Gastrocnemius medialis (tissue), 4 donors: ENCODE measurements at regions not wholly inside any gene's neighbourhood (a gene's known extent, or its start where the extent isn't known, plus 50 kb on each side); places are given as distances from the start of the nearest gene placed in this dataset.

ENCODE experiments used
- ATAC-seq, 2 donors: fragments of 150-250 bp; one replicate each; pipeline ENCODE4 v1.9.1; 2016
- DNase-seq, 2 donors: peaks; one replicate each; pipeline ENCODE4 v3.0.0-alpha.2; 2019
- H3K27ac ChIP-seq, 4 donors: fragments of 200-600 bp; sonication (generic); 1 replicate in 1 of 4; 2 replicates in 3 of 4; pipeline ENCODE4 v1.5.1; 2016 to 2018; ENCODE audit warnings: mild to moderate bottlenecking in 2 of 4, moderate library complexity in 1 of 4
- H3K27me3 ChIP-seq, 3 donors: fragments of 200-600 bp; sonication (generic) in 2 of 3; 1 replicate in 1 of 3; 2 replicates in 2 of 3; pipeline versions ENCODE4 v1.5.1 to v1.6.0; 2016 to 2019; ENCODE audit warnings: mild to moderate bottlenecking in 1 of 3, moderate library complexity in 1 of 3
- H3K36me3 ChIP-seq, 2 donors: fragments of 200-600 bp; sonication (generic) in 1 of 2; one replicate each; pipeline ENCODE4 v1.5.1; 2017 to 2018
- H3K4me1 ChIP-seq, 2 donors: fragments of 200-600 bp; sonication (generic) in 1 of 2; one replicate each; pipeline ENCODE4 v1.5.1; 2016 to 2017; ENCODE audit warnings: mild to moderate bottlenecking in 2 of 2
- H3K4me3 ChIP-seq, 4 donors: fragments of 200-600 bp; sonication (generic) in 3 of 4; 1 replicate in 1 of 4; 2 replicates in 3 of 4; pipeline ENCODE4 v1.5.1; 2016 to 2019; ENCODE audit warnings: mild to moderate bottlenecking in 2 of 4
- H3K9me3 ChIP-seq, 3 donors: fragments of 200-600 bp; sonication (generic) in 2 of 3; 1 replicate in 1 of 3; 2 replicates in 2 of 3; pipeline ENCODE4 v1.5.1; 2016 to 2019
- CTCF ChIP-seq, 5 experiments: fragments of 450-650 bp in 3 of 5; fragments of 200-600 bp in 2 of 5; sonication (generic) in 2 of 5; IDR thresholded peaks in 4 of 5; conservative IDR thresholded peaks in 1 of 5; 1 replicate in 4 of 5; 2 replicates in 1 of 5; pipeline ENCODE4 v1.5.1; 2016 to 2019; ENCODE audit warnings: antibody characterized with exemption in 5 of 5, mild to moderate bottlenecking in 3 of 5, moderate library complexity in 3 of 5
- POLR2A ChIP-seq, 2 donors: fragments of 450-650 bp; IDR thresholded peaks; one replicate each; pipeline ENCODE4 v1.6.1; 2017; ENCODE audit warnings: antibody characterized with exemption in 2 of 2, mild to moderate bottlenecking in 2 of 2, moderate library complexity in 2 of 2
- in situ Hi-C, 4 donors: fragments of 200-750 bp; cut with MboI; loops; one replicate each; pipeline versions ENCODE4 v1.15.0 to v1.8.0; 2017; ENCODE audit warnings: low sequenced_read_pairs in 4 of 4
- intact Hi-C: fragments of 100-400 bp; cut with DNase I; formaldehyde crosslinking; loops from one replicate; pipeline ENCODE4 v1.15.1; 2023; ENCODE audit warnings: low total_unique reads

GRCh38 chr5:147072622-147073021 lies 162.2 kb upstream of the STK32A start:
- Histone ChIP-seq H3K27me3 (no peaks in the 10 kb centered on the region), H3K4me1 (no peaks in the 10 kb centered on the region), H3K27ac (no peak overlapping the region), H3K4me3 (no peak overlapping the region), H3K36me3 (no peaks in the 10 kb centered on the region), H3K9me3 (no peaks in the 10 kb centered on the region)
- ATAC-seq (no peak), DNase-seq (no peak)
- TF ChIP-seq POLR2A (IDR thresholded peaks at IDR 0.05) (no peak), CTCF (IDR thresholded peaks at IDR 0.05 in 4 of 5, conservative IDR thresholded peaks at IDR 0.05 in 1 of 5) (no peak)
- in situ Hi-C loops, result no loop called here
- intact Hi-C loops, result no loop called here

GRCh38 chr5:147073098-147073497 lies 161.7 kb upstream of the STK32A start:
- Histone ChIP-seq H3K27ac (no peak overlapping the region), H3K4me3 (no peak overlapping the region), H3K27me3 (no peaks in the 10 kb centered on the region), H3K4me1 (no peaks in the 10 kb centered on the region), H3K9me3 (no peaks in the 10 kb centered on the region), H3K36me3 (no peaks in the 10 kb centered on the region)
- no peak for TF ChIP-seq POLR2A (IDR thresholded peaks at IDR 0.05)
- no peak for TF ChIP-seq CTCF (IDR thresholded peaks at IDR 0.05 in 4 of 5, conservative IDR thresholded peaks at IDR 0.05 in 1 of 5)
- no peak for ATAC-seq
- in situ Hi-C loops (no loop called here), intact Hi-C loops (no loop called here)
- DNase-seq, result no peak

- ATAC-seq (no peak), DNase-seq (no peak)
- in situ Hi-C loops, result no loop called here
- TF ChIP-seq CTCF (IDR thresholded peaks at IDR 0.05 in 4 of 5, conservative IDR thresholded peaks at IDR 0.05 in 1 of 5) (no peak), POLR2A (IDR thresholded peaks at IDR 0.05) (no peak)
- Histone ChIP-seq H3K4me3 (no peak overlapping the region), H3K9me3 (no peaks in the 10 kb centered on the region), H3K27me3 (no peaks in the 10 kb centered on the region), H3K4me1 (no peaks in the 10 kb centered on the region), H3K36me3 (no peaks in the 10 kb centered on the region), H3K27ac (no peak overlapping the region)
- intact Hi-C loops, result no loop called here
These were observed 159.6 kb upstream of the STK32A start for GRCh38 chr5:147075187-147075586.

- no peak overlapping the region for H3K4me3 ChIP-seq
- TF ChIP-seq CTCF (IDR thresholded peaks at IDR 0.05 in 4 of 5, conservative IDR thresholded peaks at IDR 0.05 in 1 of 5), result no peak
- no peak for TF ChIP-seq POLR2A (IDR thresholded peaks at IDR 0.05)
- no peaks in the 10 kb centered on the region for H3K9me3 ChIP-seq
- H3K36me3 ChIP-seq, result no peaks in the 10 kb centered on the region
- H3K27ac ChIP-seq, result no peak overlapping the region
- no peaks in the 10 kb centered on the region for H3K4me1 ChIP-seq
- DNase-seq (no peak), ATAC-seq (no peak)
- in situ Hi-C loops, result no loop called here
- H3K27me3 ChIP-seq, result no peaks in the 10 kb centered on the region
- intact Hi-C loops, result no loop called here
These were observed 154.4 kb upstream of the STK32A start for GRCh38 chr5:147080391-147080790.

GRCh38 chr5:147081311-147081764 lies 153.5 kb upstream of the STK32A start:
- in situ Hi-C loops, result no loop called here
- Histone ChIP-seq H3K4me3 (no peak overlapping the region), H3K4me1 (no peaks in the 10 kb centered on the region), H3K27ac (no peak overlapping the region), H3K36me3 (no peaks in the 10 kb centered on the region), H3K27me3 (no peaks in the 10 kb centered on the region), H3K9me3 (no peaks in the 10 kb centered on the region)
- no peak for DNase-seq
- intact Hi-C loops, result no loop called here
- TF ChIP-seq CTCF (IDR thresholded peaks at IDR 0.05 in 4 of 5, conservative IDR thresholded peaks at IDR 0.05 in 1 of 5) (no peak), POLR2A (IDR thresholded peaks at IDR 0.05) (no peak)
- no peak for ATAC-seq
